ENCODE measurements at regions not wholly inside any gene's neighbourhood (a gene's known extent, or its start where the extent isn't known, plus 50 kb on each side); places are given as distances from the start of the nearest gene placed in this dataset.
"Not testable (repeated sequence)": the region's sequence is repeated elsewhere in the genome, so short reads cannot be mapped to it uniquely, and the experiment has no call there.

- DNase-seq, result no peak
Measured at GRCh38 chr6:113172531-113172966, 684.6 kb upstream of the MARCKS start.

DNA sequence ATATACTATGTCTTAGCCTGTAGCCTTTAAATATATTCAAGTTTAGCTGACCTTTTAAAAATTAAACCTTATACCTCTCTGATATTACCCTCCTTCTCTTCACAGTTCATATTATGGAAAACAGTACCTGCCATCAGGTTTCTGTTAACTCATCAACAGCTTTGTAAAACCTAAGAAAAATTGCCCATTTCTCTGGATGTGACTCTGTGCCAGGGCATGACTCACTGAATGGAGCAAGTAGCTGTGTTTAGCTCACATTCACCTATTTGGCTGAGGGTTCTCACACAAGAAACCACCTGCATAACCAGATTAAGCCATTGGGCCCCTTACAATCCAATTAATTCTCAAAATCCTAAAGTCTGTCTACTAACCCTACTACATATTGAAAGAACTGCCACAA is 678.8 kb upstream of the MARCKS start:
- DNase-seq, result no peak

GRCh38 chr6:113181164-113181563 is 676.0 kb upstream of the MARCKS start:
- DNase-seq, result no peak

DNA sequence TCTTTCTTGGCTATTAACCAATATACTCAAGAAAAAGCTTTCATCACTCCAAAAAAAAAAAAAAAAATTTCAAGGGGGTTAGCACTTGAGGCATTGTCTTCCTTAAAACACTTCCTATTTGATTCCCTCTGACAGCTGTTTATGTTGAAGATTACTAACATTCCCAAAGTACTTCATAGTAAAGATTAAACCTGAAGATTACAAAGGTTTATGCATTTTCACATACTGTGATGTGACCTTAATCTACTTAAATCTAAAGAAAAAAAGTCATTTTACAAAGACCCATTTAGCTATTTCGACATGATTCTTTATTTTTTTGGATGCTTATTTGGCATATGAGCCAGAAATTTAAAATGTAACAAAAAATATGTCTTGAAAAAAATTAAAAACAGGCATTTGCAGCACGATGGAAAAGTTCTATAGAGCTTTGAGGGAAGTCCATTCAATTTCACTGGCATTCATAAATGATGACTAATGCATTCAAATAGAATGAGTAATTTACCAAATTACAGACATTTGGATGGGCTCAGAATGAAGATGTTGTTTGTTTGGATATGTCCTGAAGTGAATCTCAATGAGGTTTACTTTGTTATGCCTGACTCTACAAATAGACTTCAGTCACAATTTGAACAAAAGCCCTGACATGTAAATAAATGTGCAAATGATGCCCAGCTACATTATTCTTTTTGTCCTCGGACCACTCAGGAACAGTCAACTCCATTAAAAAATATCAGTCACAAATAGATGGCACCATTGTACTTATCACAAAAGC is 674.6 kb upstream of the MARCKS start:
- no peak for DNase-seq

DNA sequence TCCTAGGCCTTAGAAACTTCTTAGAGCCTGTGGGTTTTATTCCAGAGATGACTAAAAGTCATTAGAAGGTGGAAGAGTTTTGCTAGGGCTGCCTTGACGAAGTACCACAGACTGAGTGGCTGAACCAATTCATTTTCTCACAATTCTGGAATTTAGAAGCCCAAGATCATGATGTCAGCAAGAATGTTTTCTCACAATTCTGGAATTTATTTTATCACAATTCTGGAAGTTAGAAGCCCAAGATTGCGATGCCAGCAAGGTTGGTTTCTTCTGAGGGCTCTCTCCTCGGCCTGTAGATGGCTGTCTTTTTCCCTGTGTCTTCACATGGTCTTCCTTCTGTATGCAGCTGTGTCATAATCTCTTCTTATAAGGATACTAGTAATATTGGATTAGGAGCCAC is 672.9 kb upstream of the MARCKS start:
- no peak for DNase-seq

- no peak for DNase-seq
Measured at GRCh38 chr6:113184736-113185135, 672.4 kb upstream of the MARCKS start.

DNA sequence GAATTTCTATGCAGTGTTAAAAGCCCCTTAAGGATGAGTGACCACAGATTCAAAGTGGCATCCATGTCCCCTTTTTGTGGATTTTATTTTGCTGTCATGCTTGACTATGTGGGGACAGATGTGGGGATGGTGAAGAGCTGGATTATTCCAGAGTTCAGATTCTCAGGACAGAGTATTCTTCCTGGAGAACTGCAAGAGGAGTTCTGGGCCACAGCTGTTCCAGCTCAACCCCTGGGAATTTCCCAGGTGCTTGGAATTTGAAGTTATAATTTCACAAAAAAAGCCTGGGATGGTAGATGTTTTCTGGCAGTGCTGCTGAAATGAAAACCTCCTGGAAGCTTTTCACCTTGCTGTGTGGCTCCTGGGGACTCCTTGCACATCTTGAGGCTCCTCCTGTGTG is 671.8 kb upstream of the MARCKS start:
- DNase-seq, result no peak

DNA sequence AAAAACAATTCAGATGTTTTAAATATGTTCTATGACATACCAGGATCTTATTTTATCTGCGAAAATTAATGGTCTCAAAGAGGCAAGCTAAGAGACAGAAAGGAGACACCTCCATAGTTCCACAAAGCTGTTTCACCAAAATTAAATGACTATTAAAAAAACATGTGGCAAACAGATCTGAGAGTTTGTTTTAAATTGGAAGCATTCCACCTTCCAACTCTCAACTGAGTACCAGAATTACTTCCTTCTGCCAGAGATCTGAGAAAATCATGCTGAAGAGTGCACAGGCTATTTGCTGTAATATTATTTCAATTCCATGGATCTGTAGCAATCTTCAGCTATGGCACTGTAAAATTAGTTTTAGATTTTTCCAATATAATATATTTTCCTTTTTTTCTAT is 669.5 kb upstream of the MARCKS start:
- no peak for DNase-seq

DNA sequence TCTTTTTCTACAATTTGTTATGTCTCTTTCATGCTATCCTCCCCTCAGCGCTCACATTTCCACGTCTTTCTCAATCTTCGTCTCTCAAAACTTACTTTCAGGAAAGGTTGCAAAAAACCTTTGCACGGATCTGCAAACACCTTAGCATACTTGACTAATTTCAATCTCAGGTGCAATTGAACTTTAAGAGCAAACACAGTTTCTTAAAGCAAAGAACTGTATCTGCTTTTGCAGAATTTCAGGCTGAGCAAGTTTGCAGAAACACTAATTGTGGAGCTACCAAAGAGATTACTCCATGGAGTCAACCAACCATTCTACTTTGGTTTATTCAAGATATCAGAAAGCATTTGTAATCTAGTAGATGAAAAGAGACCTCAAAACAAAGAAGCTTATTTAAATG is 668.2 kb upstream of the MARCKS start:
- DNase-seq, result no peak

DNA sequence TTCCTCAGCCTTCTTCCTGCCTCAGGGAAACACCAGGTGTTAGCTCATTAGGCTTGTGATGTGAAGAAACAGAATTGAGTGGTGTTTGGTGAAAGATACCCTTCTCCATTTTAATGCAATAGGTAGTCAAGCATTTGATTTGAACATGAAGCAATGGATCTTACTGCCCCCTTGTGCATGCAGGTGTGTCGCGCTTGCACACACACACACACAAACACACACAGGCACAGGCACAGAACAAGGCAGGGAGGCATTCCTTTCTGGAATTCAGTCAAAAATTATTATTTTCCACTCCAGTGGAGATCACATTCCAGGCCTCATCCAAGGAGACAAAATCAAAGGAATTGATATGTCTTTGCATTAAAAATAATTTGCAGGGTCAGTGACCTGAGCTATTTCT is 667.0 kb upstream of the MARCKS start:
- no peak for DNase-seq

GRCh38 chr6:113194090-113194489 is 663.1 kb upstream of the MARCKS start:
- no peak for DNase-seq

- DNase-seq, result no peak
Measured at GRCh38 chr6:113202852-113203714, 654.1 kb upstream of the MARCKS start.

DNA sequence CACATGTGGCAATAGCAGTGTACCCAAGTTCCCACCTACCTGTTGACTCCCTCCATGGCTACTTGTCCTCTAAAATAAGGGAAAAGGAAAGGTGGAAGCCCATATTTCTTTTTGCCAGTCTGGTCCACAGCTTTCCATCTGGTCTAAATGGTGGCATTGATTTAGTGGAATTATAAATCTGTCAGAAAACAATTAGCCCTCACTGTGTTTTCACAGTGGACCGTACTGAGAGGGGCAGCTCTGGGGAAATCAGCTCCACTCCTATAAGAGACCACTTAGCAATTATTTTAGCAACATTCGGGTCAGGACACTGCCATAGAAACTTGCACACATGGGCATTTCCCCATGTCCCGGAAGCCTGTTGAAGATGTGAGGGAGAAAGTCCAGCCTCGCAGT is 653.4 kb upstream of the MARCKS start:
- no peak for DNase-seq

GRCh38 chr6:113205553-113205952 is 651.6 kb upstream of the MARCKS start:
- DNase-seq, result no peak

GRCh38 chr6:113208726-113209125 is 648.4 kb upstream of the MARCKS start:
- no peak for DNase-seq

GRCh38 chr6:113209315-113209714 is 647.8 kb upstream of the MARCKS start:
- DNase-seq, result no peak

DNA sequence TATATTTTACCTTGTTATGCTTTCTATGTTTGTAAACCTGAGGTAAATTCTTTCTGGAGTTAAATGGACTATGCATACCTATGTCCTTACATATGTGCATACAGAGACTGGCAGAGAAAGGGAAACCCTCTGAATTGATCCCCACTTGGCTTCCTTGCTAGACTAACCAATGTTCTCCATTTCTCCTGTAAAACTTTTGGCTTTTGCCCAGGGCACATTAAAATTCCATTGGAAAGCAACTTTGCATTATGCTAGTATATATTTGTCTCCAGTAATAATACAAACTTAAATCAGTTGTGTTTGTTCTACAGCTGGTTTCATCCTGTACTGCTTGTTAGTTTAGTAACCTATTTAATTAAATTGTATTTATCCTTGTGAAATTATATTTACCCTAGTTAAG is 646.0 kb upstream of the MARCKS start:
- DNase-seq, result no peak

GRCh38 chr6:113219783-113220182 is 637.4 kb upstream of the MARCKS start:
- DNase-seq, result no peak

DNA sequence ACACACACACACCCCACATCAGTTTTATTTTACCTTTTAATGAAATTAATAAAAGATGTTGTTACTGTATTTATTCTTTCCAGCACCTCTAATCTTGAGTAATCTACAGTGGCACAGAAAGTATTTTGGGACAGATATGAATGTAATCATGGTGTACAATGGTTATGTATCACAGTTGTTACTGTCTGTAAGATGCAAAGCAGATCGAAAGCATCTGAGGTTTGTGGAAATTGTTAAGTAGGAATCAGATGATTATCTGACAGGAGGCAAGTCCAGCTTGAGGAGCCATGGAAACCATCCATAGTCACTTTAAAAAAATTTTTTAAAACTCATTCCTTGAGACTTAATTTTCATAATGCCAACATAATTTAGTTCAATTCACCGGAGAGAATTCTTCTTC is 636.3 kb upstream of the MARCKS start:
- DNase-seq, result no peak

DNA sequence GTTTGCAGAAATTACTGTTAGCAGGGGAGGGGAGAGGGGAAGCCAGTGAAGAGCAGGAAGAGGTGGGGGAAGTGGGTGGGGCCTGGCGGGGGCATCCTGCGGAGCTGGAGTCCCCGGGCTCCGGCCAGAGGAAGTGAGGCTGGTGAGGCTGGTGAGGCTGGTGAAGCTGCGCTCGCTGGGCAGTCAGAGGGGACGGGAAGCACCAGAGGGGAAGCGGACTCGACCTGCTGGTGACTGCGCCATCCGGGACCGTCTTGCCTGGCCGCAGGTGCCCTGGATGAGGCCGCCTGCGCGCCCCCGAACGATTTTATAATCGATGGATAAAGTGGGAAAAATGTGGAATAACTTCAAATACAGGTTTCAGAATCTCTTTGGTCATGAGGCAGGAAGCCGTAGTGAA is 635.3 kb upstream of the MARCKS start:
- no peak for DNase-seq

- no peak for DNase-seq
Measured at GRCh38 chr6:113246186-113246585, 611.0 kb upstream of the MARCKS start.

DNA sequence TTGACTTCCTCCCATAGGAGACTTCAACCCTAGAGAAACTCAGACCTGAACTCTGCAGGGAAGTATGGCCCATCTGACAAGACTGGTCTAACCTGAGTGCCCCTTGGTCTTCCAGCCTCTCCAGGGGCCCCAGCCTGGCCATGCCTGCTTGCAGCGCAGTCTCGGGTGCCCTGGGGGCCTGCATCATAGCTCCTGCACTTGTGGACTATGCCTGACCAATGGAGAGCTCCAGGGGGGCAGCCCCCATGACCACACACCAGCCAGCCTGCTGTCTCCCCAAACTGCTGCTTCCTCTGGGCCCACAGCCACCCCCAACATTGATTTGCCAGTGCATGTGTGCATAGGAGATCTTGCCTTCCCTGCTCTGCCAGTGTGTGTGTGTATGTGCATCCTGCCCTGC is 608.6 kb upstream of the MARCKS start:
- DNase-seq, result no peak

DNA sequence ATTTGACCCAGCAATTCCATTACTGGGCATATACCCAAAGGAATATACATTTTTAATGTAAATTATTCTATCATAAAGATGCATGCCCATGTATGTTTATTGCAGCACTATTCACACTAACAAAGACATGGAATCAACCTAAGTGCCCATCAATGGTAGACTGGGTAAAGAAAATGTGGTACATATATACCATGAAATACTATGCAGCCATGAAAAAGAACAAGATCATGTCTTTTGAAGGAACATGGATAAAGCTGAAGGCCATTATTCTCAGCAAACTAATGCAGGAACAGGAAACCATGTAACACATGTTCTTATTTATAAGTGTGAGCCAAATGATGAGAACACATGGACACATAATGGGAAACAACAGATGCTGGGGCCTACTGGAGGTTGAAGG is 603.0 kb upstream of the MARCKS start:
- DNase-seq, result not testable (repeated sequence)

GRCh38 chr6:113258771-113259170 is 598.4 kb upstream of the MARCKS start:
- no peak for DNase-seq
